Lower leg skin (tissue), 3 donors: ENCODE measurements at regions not wholly inside any gene's neighbourhood (a gene's known extent, or its start where the extent isn't known, plus 50 kb on each side); places are given as distances from the start of the nearest gene placed in this dataset.

ENCODE experiments used
- CTCF ChIP-seq, 3 donors: fragments of 450-650 bp; IDR thresholded peaks; one replicate each; pipeline ENCODE4 v1.5.1; 2016; ENCODE audit warnings: antibody characterized with exemption in 3 of 3, mild to moderate bottlenecking in 3 of 3, moderate library complexity in 2 of 3
- POLR2A ChIP-seq, 2 donors: fragments of 450-650 bp; IDR thresholded peaks; one replicate each; pipeline ENCODE4 v1.6.1; 2016 to 2017; ENCODE audit warnings: antibody characterized with exemption in 2 of 2, mild to moderate bottlenecking in 1 of 2, moderate library complexity in 1 of 2

DNA sequence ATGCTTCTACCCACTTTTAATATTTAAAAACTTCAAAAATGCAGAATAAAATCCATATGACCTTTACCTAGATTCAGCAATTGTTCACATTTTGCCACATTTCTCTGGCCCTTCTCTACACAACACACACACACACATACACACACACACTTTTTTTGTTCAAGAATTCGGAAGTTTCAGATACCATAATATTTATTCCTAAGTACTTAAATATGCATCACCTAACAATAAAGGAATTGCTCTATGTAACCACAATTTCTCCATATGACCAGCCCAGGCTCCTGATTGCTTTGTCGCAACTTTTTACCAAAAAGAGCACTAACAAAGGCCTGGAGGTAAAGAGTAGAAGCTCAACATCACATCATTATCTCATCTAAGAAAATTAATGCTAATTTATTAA, 106.6 kb downstream of the FAS start:
- no peak for TF ChIP-seq POLR2A (IDR thresholded peaks at IDR 0.05)
- no peak for TF ChIP-seq CTCF (IDR thresholded peaks at IDR 0.05)
